Peyer's patch (tissue), 4 donors: ENCODE measurements at regions not wholly inside any gene's neighbourhood (a gene's known extent, or its start where the extent isn't known, plus 50 kb on each side); places are given as distances from the start of the nearest gene placed in this dataset.

ENCODE experiments used
- DNase-seq, 3 donors: peaks; one replicate each; pipeline ENCODE4 v3.0.0-alpha.2; 2017 to 2019
- H3K27ac ChIP-seq, 4 donors: fragments of 200-600 bp; sonication (generic); one replicate each; pipeline ENCODE4 v1.5.1; 2016 to 2019
- H3K27me3 ChIP-seq, 2 donors: fragments of 200-600 bp; sonication (generic); one replicate each; pipeline ENCODE4 v1.5.1; 2019
- H3K36me3 ChIP-seq, 3 donors: fragments of 200-600 bp; sonication (generic); one replicate each; pipeline ENCODE4 v1.5.1; 2016 to 2019
- H3K4me1 ChIP-seq, 4 donors: fragments of 200-600 bp; sonication (generic); one replicate each; pipeline ENCODE4 v1.5.1; 2016 to 2019
- H3K4me3 ChIP-seq, 4 donors: fragments of 200-600 bp; sonication (generic); 1 replicate in 3 of 4; 2 replicates in 1 of 4; pipeline ENCODE4 v1.5.1; 2016 to 2019; ENCODE audit warnings: mild to moderate bottlenecking in 1 of 4
- H3K9me3 ChIP-seq, 4 donors: fragments of 200-600 bp; sonication (generic); one replicate each; pipeline ENCODE4 v1.5.1; 2016 to 2019; ENCODE audit warnings: mild to moderate bottlenecking in 1 of 4
- POLR2A ChIP-seq, 2 donors: fragments of 450-650 bp; IDR thresholded peaks; one replicate each; pipeline ENCODE4 v1.5.1; 2017; ENCODE audit warnings: antibody characterized with exemption in 2 of 2, mild to moderate bottlenecking in 2 of 2, moderate library complexity in 2 of 2
- TF ChIP-seq, protein P1 (sequence below), 6 experiments: fragments of 450-650 bp in 4 of 6; fragments of 200-600 bp in 2 of 6; sonication (generic) in 1 of 6; IDR thresholded peaks; one replicate each; pipeline ENCODE4 v1.5.1; 2017 to 2019; ENCODE audit warnings: antibody characterized with exemption in 6 of 6, mild to moderate bottlenecking in 3 of 6, moderate library complexity in 1 of 6

DNA sequence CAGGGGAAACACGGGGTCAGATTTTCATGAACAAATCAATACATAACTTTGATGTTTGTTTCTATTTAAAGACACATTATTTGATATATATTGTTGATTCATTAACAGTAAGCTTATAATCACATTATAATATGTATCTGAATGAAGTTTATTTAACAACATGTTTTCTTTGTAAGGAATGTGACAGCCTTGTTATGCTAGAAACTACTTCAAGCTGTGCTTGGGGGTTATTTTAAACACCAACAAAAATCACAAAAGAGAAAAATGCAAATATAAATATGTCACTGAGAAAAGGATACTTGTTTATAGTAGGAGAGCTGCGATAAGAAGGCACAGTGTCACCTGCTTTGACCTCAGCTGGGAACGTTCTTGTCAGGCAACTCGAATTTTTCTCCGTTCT lies 354.6 kb upstream of the AGA start:
- Histone ChIP-seq H3K27ac (no peak overlapping the region), H3K9me3 (no peaks in the 10 kb centered on the region), H3K4me3 (no peak overlapping the region), H3K36me3 (no peaks in the 10 kb centered on the region), H3K4me1 (no peaks in the 10 kb centered on the region), H3K27me3 (no peaks in the 10 kb centered on the region)
- no peak for TF ChIP-seq POLR2A (IDR thresholded peaks at IDR 0.05)
- TF ChIP-seq, protein P1, sequence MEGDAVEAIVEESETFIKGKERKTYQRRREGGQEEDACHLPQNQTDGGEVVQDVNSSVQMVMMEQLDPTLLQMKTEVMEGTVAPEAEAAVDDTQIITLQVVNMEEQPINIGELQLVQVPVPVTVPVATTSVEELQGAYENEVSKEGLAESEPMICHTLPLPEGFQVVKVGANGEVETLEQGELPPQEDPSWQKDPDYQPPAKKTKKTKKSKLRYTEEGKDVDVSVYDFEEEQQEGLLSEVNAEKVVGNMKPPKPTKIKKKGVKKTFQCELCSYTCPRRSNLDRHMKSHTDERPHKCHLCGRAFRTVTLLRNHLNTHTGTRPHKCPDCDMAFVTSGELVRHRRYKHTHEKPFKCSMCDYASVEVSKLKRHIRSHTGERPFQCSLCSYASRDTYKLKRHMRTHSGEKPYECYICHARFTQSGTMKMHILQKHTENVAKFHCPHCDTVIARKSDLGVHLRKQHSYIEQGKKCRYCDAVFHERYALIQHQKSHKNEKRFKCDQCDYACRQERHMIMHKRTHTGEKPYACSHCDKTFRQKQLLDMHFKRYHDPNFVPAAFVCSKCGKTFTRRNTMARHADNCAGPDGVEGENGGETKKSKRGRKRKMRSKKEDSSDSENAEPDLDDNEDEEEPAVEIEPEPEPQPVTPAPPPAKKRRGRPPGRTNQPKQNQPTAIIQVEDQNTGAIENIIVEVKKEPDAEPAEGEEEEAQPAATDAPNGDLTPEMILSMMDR (IDR thresholded peaks at IDR 0.05), result no peak
- DNase-seq, result no peak

DNA sequence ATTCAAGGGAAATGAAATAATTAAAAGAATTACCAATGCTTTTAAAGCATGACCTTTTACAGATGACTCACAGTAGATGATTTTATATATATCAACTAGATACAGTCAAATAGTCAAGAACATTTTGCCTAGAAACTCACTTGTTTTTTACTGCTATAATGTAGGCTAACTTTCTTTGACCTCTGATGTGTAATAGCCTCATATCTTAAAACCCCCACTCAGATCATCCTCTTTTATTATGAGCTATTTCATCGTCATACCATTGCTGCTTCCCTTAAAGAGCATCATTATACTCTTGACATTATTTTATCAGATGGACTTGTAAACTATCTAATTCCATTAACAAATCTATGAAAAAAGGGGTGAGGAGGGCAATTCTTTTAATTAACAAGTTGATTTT lies 355.9 kb upstream of the AGA start:
- no peak for TF ChIP-seq POLR2A (IDR thresholded peaks at IDR 0.05)
- TF ChIP-seq, protein P1 (IDR thresholded peaks at IDR 0.05), result no peak
- no peaks in the 10 kb centered on the region for H3K27me3 ChIP-seq
- no peak for DNase-seq
- H3K27ac ChIP-seq, result no peak overlapping the region
- no peaks in the 10 kb centered on the region for H3K9me3 ChIP-seq
- H3K4me1 ChIP-seq, result no peaks in the 10 kb centered on the region
- no peaks in the 10 kb centered on the region for H3K36me3 ChIP-seq
- no peak overlapping the region for H3K4me3 ChIP-seq

DNA sequence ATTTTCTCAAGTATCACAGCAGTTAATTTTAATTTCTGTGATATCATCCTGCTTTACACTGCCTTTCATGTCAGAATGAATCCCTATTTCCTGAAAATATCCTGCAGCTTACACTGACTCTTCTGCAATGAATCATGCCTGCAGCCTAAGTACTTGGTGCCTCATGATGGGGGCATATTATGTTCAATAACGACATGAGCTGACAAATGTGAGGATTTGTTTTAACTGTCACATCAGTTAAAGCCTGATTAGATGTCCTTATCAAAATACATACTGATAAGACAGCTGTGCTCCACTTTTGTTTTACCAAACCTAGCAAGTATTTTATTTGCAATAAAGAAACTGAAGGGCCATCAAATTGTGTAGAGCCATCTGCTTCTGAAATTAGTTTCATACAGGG lies 359.9 kb upstream of the AGA start:
- no peaks in the 10 kb centered on the region for H3K4me1 ChIP-seq
- no peaks in the 10 kb centered on the region for H3K27me3 ChIP-seq
- H3K9me3 ChIP-seq, result no peaks in the 10 kb centered on the region
- DNase-seq, result no peak
- H3K27ac ChIP-seq, result no peak overlapping the region
- H3K36me3 ChIP-seq, result no peaks in the 10 kb centered on the region
- TF ChIP-seq POLR2A (IDR thresholded peaks at IDR 0.05), result no peak
- H3K4me3 ChIP-seq, result no peak overlapping the region

DNA sequence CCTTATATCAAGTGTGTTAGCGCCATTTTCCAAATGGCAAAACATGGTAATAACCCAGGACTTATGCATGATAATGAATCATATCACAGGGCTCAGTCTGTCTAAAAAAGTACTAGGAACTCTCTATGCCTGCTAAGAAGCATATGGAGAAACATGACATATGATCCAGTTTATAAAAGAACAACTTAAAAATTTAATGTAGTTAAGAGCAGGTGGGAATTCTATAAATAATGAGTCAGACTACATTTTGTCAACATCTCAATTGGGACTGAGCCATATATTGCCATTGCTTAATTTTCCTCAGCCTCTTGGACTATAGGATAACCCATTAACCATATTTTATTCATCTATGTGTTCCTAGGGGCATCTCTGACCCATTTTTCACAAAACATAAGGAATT lies 360.4 kb upstream of the AGA start:
- no peak for TF ChIP-seq POLR2A (IDR thresholded peaks at IDR 0.05)
- TF ChIP-seq, protein P1 (IDR thresholded peaks at IDR 0.05), result no peak
- DNase-seq, result no peak

DNA sequence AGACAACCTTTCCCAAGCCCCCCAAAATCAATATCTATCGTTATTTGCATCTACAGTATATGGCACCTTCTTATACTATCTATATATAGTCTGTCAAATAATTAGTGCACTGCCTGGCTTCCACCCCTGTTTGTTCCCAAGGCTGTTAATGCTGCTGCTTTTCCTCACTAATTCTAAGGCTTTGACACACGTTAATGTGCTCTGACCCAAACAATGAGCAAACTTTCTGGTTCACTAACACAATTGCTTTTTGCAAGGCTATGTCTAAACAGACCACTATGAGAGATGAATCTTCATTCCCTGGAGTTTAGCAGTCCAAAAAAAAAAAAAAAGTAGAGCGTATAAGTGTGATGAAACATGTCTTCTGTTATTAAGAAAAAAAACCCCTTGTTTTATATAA lies 360.9 kb upstream of the AGA start:
- Histone ChIP-seq H3K4me1 (no peaks in the 10 kb centered on the region), H3K36me3 (no peaks in the 10 kb centered on the region), H3K27ac (no peak overlapping the region), H3K27me3 (no peaks in the 10 kb centered on the region), H3K4me3 (no peak overlapping the region), H3K9me3 (no peaks in the 10 kb centered on the region)
- DNase-seq, result no peak
- TF ChIP-seq, protein P1 (IDR thresholded peaks at IDR 0.05), result no peak
- TF ChIP-seq POLR2A (IDR thresholded peaks at IDR 0.05), result no peak

More for the DNA sequence above, 360.4 kb upstream of the AGA start:
- Histone ChIP-seq H3K4me1 (no peaks in the 10 kb centered on the region), H3K27me3 (no peaks in the 10 kb centered on the region), H3K4me3 (no peak overlapping the region), H3K9me3 (no peaks in the 10 kb centered on the region), H3K36me3 (no peaks in the 10 kb centered on the region), H3K27ac (no peak overlapping the region)

DNA sequence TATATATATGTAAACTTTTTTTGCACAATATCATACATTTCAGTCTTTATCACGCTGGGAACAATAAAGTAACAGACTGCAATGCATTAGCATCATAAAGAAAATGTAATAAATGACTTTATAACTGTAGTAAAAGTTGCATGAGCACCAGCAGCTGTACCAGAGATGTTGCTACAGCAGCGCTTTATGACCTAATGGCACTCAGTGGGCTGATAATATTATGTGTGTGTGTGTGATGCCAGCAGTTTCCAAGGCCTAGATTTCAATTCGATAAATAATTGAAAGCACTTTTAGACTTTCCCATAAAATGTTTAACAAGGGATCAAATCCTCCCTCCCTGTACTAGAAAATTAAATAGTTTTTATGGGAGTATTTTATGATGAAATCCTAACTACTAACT lies 367.6 kb upstream of the AGA start:
- no peak overlapping the region for H3K27ac ChIP-seq
- no peaks in the 10 kb centered on the region for H3K9me3 ChIP-seq
- H3K4me3 ChIP-seq, result no peak overlapping the region
- peaks cover 0 to 4% (median 2%) of the 10 kb centered on the region in 4 donors for H3K4me1 ChIP-seq
- TF ChIP-seq, protein P1 (IDR thresholded peaks at IDR 0.05), result no peak
- no peak for TF ChIP-seq POLR2A (IDR thresholded peaks at IDR 0.05)
- no peaks in the 10 kb centered on the region for H3K27me3 ChIP-seq
- peak in 1 of 3 donors; percentile 66 for DNase-seq
- H3K36me3 ChIP-seq, result no peaks in the 10 kb centered on the region
